ENCODE measurements at regions not wholly inside any gene's neighbourhood (a gene's known extent, or its start where the extent isn't known, plus 50 kb on each side); places are given as distances from the start of the nearest gene placed in this dataset.

DNA sequence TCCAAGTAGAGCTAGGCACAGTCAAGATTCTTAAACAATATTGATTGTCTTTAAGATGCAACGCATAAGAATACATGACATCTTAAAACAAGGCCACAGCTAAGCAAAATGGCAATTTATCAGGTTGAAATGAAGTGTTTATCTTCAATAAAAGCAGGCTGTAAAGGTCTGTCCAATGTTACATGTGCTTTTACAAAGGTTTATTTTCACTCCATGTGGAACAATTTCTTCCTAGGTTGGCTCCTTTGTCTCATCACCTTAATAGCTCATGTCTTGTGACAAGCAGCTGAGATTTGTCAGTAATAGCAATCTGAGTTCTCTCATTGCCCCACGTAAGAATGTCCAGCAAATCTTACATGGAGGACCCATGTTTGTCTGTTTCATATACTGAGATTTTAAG, 437.6 kb downstream of the GPAM start:
- CTCF ChIA-PET = no interaction called here
- H3K4me2 ChIP-seq = no peak overlapping the region
- POLR2A ChIA-PET (ENCODE audit: unreplicated experiment) = no interaction called here

GRCh38 chr10:111747751-111748150, 435.8 kb downstream of the GPAM start:
- no peaks in the 10 kb centered on the region for H3F3A ChIP-seq (ENCODE audit: insufficient read depth, low read depth)
- intact Hi-C loops (cut with micrococcal nuclease; ENCODE audit: unreplicated experiment) = no loop called here
- H3K36me3 ChIP-seq (ENCODE audit: low read depth) = no peaks in the 10 kb centered on the region
- H4K20me1 ChIP-seq (ENCODE audit: insufficient read depth) = no peaks in the 10 kb centered on the region
- H3K4me1 ChIP-seq (replicated peaks; ENCODE audit: insufficient read depth) = no peaks in the 10 kb centered on the region
- no peak overlapping the region for H3K27ac ChIP-seq
- ChIA-PET CTCF (no interaction called here), POLR2A (ENCODE audit: unreplicated experiment) (no interaction called here)
- no peaks in the 10 kb centered on the region for H3K27me3 ChIP-seq (ENCODE audit: insufficient read depth, low read depth)
- TF ChIP-seq EZH2 (IDR thresholded peaks at IDR 0.05; ENCODE audit: low read depth) (no peak), CTCF (conservative IDR thresholded peaks at IDR 0.05) (no peak)
- no peak overlapping the region for H3K4me2 ChIP-seq
- H3K9me3 ChIP-seq (ENCODE audit: insufficient read depth, low read depth) = no peaks in the 10 kb centered on the region
- no TSS peak for BruUV-seq (replicated peaks)
- no peak overlapping the region for H3K4me3 ChIP-seq
- H2AFZ ChIP-seq = no peak overlapping the region
- no peak for DNase-seq
- H3K79me2 ChIP-seq (ENCODE audit: low read depth) = no peaks in the 10 kb centered on the region
- H3K9me2 ChIP-seq (ENCODE audit: insufficient read depth) = no peaks in the 10 kb centered on the region

More for the DNA sequence above, 437.6 kb downstream of the GPAM start:
- TF ChIP-seq CTCF (conservative IDR thresholded peaks at IDR 0.05) = no peak
- TF ChIP-seq EZH2 (IDR thresholded peaks at IDR 0.05; ENCODE audit: low read depth) = no peak
- Histone ChIP-seq H3K9me3 (ENCODE audit: insufficient read depth, low read depth) (no peaks in the 10 kb centered on the region), H3K9me2 (ENCODE audit: insufficient read depth) (no peaks in the 10 kb centered on the region), H3K27ac (no peak overlapping the region), H3K4me1 (replicated peaks; ENCODE audit: insufficient read depth) (no peaks in the 10 kb centered on the region), H3K36me3 (ENCODE audit: low read depth) (no peaks in the 10 kb centered on the region), H4K20me1 (ENCODE audit: insufficient read depth) (no peaks in the 10 kb centered on the region), H3F3A (ENCODE audit: insufficient read depth, low read depth) (no peaks in the 10 kb centered on the region), H3K27me3 (ENCODE audit: insufficient read depth, low read depth) (no peaks in the 10 kb centered on the region), H3K79me2 (ENCODE audit: low read depth) (no peaks in the 10 kb centered on the region), H3K4me3 (no peak overlapping the region), H2AFZ (no peak overlapping the region)
- BruUV-seq (replicated peaks) = no TSS peak
- no peak for DNase-seq
- intact Hi-C loops (cut with micrococcal nuclease; ENCODE audit: unreplicated experiment) = no loop called here

- TF ChIP-seq EZH2 (IDR thresholded peaks at IDR 0.05; ENCODE audit: low read depth) (no peak), CTCF (conservative IDR thresholded peaks at IDR 0.05) (no peak)
- Histone ChIP-seq H3K4me1 (replicated peaks; ENCODE audit: insufficient read depth) (no peaks in the 10 kb centered on the region), H3K27me3 (ENCODE audit: insufficient read depth, low read depth) (no peaks in the 10 kb centered on the region), H3K27ac (no peak overlapping the region), H3K36me3 (ENCODE audit: low read depth) (no peaks in the 10 kb centered on the region), H3F3A (ENCODE audit: insufficient read depth, low read depth) (no peaks in the 10 kb centered on the region), H3K4me2 (no peak overlapping the region), H2AFZ (no peak overlapping the region), H3K4me3 (no peak overlapping the region), H3K9me3 (ENCODE audit: insufficient read depth, low read depth) (no peaks in the 10 kb centered on the region), H4K20me1 (ENCODE audit: insufficient read depth) (no peaks in the 10 kb centered on the region), H3K9me2 (ENCODE audit: insufficient read depth) (no peaks in the 10 kb centered on the region), H3K79me2 (ENCODE audit: low read depth) (no peaks in the 10 kb centered on the region)
- DNase-seq = no peak
- ChIA-PET POLR2A (ENCODE audit: unreplicated experiment) (no interaction called here), CTCF (no interaction called here)
- intact Hi-C loops (cut with micrococcal nuclease; ENCODE audit: unreplicated experiment) = no loop called here
- BruUV-seq (replicated peaks) = no TSS peak
These were observed 435.4 kb downstream of the GPAM start for GRCh38 chr10:111748184-111748583.
